Mucosa of descending colon (tissue), 3 donors: ENCODE measurements at regions not wholly inside any gene's neighbourhood (a gene's known extent, or its start where the extent isn't known, plus 50 kb on each side); places are given as distances from the start of the nearest gene placed in this dataset.
"Not testable (repeated sequence)": the region's sequence is repeated elsewhere in the genome, so short reads cannot be mapped to it uniquely, and the experiment has no call there.

Experiments
- ATAC-seq: fragments of 200-7000 bp; cut with Tn5 transposase; one replicate; pipeline ENCODE4 v1.9.1; 2020; ENCODE audit warnings: mild to moderate bottlenecking, moderate library complexity
- DNase-seq, 3 donors: peaks; one replicate each; pipeline ENCODE4 v3.0.0-alpha.2; 2020
- H3K36me3 ChIP-seq: fragments of 200-600 bp; one replicate; pipeline ENCODE4 v1.8.0; 2021; ENCODE audit warnings: low read depth, mild to moderate bottlenecking
- H3K4me1 ChIP-seq: fragments of 200-600 bp; one replicate; pipeline ENCODE4 v1.8.0; 2021; ENCODE audit warnings: low read depth, mild to moderate bottlenecking
- H3K4me3 ChIP-seq: fragments of 200-600 bp; one replicate; pipeline ENCODE4 v1.8.0; 2021; ENCODE audit warnings: mild to moderate bottlenecking
- H3K9me3 ChIP-seq: fragments of 200-600 bp; one replicate; pipeline ENCODE4 v1.8.0; 2021; ENCODE audit warnings: mild to moderate bottlenecking
- intact Hi-C, 2 donors: fragments of 100-400 bp; cut with DNase I in 1 of 2; cut with micrococcal nuclease in 1 of 2; formaldehyde crosslinking; loops; one replicate each; pipeline versions ENCODE4 v1.11.0 to v1.11.1; 2022; cut with DNase I, micrococcal nuclease
- TF ChIP-seq, protein P1 (sequence below): fragments of 200-600 bp; IDR thresholded peaks from one replicate; pipeline ENCODE4 v1.8.0; 2022; ENCODE audit warnings: antibody characterized with exemption, mild to moderate bottlenecking
- donor health status: DM: no; HTN: no; CAD: no; lungs with moderate emphysema.
- donor health status: DM: no; HTN: no; CAD: no.
- donor health status: DM: no; HTN: yes; CAD: no.

DNA sequence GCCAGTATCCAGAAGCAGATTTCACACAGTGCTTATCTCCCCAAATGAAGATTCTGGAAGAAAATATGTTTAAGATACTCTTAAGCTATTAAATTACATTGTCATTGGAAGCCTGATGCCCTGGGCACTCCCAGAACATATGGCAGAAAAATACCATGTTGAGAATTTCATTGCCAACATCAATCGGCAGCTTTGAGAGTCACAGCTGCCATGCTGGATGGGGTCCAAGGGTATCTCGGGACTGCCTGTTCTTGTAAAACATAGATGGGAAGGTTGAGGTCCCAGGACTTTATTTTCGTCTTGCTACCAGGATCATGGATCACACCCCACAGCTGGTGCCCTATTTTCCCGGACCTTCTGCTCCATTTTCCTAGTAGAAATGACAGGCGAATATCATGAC, 632.5 kb downstream of the SUCLG1 start:
- ATAC-seq (no peak), DNase-seq (no peak)
- TF ChIP-seq, protein P1, sequence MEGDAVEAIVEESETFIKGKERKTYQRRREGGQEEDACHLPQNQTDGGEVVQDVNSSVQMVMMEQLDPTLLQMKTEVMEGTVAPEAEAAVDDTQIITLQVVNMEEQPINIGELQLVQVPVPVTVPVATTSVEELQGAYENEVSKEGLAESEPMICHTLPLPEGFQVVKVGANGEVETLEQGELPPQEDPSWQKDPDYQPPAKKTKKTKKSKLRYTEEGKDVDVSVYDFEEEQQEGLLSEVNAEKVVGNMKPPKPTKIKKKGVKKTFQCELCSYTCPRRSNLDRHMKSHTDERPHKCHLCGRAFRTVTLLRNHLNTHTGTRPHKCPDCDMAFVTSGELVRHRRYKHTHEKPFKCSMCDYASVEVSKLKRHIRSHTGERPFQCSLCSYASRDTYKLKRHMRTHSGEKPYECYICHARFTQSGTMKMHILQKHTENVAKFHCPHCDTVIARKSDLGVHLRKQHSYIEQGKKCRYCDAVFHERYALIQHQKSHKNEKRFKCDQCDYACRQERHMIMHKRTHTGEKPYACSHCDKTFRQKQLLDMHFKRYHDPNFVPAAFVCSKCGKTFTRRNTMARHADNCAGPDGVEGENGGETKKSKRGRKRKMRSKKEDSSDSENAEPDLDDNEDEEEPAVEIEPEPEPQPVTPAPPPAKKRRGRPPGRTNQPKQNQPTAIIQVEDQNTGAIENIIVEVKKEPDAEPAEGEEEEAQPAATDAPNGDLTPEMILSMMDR = no peak
- H3K4me1 ChIP-seq = no peaks in the 10 kb centered on the region
- no peaks in the 10 kb centered on the region for H3K9me3 ChIP-seq
- no peak overlapping the region for H3K4me3 ChIP-seq
- no peaks in the 10 kb centered on the region for H3K36me3 ChIP-seq
- intact Hi-C loops = no loop called here

DNA sequence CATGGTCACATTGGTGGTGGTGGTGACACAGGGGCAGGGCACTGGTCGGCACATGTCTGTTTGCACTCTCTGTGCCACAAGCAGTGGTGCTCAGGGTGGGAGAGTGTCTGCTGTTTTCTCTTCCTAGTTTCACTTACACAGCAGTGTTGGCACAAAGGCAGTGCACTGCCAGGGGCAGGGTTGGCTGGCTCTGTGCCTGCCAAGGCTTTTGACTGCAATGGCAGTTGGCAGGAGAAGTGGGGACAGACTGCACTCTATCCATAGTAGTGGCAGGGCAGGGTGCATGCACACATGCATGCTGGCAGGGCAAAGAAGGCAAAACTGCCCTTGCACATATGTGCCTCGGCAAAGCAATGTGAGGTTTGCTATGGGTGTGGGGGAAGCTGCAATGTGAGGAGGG, 635.9 kb downstream of the SUCLG1 start:
- intact Hi-C loops = no loop called here
- no peaks in the 10 kb centered on the region for H3K36me3 ChIP-seq
- ATAC-seq = peak; percentile 36
- TF ChIP-seq, protein P1 = no peak
- no peak overlapping the region for H3K4me3 ChIP-seq
- H3K4me1 ChIP-seq = no peaks in the 10 kb centered on the region
- no peaks in the 10 kb centered on the region for H3K9me3 ChIP-seq
- DNase-seq = no peak

GRCh38 chr2:83817511-83817910, 641.6 kb downstream of the SUCLG1 start:
- TF ChIP-seq, protein P1 = no peak
- H3K4me1 ChIP-seq = no peaks in the 10 kb centered on the region
- ATAC-seq (no peak), DNase-seq (no peak)
- no peaks in the 10 kb centered on the region for H3K9me3 ChIP-seq
- H3K36me3 ChIP-seq = no peaks in the 10 kb centered on the region
- intact Hi-C loops = no loop called here
- H3K4me3 ChIP-seq = no peak overlapping the region

DNA sequence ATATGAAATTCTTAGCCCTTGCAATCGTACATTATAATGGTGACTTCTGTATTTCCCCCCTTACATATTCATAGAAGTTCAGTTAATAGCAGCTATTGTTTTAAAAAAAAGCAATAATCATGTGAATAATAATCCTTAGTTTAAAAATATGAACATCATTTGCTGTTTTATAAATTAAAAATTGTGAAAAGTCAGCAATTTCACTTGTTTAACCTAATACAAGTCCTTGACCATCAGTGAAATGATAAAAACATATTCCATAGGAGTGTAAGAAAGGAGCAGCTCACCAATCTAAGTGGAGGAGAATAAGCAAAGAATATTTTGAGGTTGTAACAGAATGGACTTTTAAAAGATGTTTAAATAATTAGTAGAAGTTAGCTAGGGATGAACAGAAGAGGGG, 650.2 kb downstream of the SUCLG1 start:
- ATAC-seq (no peak), DNase-seq (no peak)
- H3K36me3 ChIP-seq = no peaks in the 10 kb centered on the region
- no peaks in the 10 kb centered on the region for H3K4me1 ChIP-seq
- H3K4me3 ChIP-seq = no peak overlapping the region
- intact Hi-C loops = no loop called here
- no peaks in the 10 kb centered on the region for H3K9me3 ChIP-seq
- TF ChIP-seq, protein P1 = no peak

DNA sequence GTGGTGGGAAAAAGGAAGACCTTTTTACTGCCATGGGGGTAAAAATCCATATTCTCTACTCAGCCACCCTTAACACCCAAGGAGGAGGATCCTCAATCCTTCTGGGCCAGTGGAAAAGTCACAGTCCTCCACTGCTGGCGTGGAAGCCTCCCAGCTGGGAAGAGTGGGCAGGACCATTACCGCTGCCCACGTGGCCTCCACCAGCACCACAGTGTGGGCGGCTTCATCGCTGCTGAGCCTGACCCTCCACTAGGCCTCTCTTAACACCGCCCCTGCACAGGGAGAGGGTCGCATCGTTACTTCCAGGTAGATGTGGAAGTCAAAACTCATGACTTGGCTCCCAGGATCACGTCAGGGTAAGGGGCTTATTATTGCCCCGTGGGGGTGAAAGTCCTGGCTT, 656.5 kb downstream of the SUCLG1 start:
- TF ChIP-seq, protein P1 = no peak
- intact Hi-C loops = no loop called here
- no peak for DNase-seq

DNA sequence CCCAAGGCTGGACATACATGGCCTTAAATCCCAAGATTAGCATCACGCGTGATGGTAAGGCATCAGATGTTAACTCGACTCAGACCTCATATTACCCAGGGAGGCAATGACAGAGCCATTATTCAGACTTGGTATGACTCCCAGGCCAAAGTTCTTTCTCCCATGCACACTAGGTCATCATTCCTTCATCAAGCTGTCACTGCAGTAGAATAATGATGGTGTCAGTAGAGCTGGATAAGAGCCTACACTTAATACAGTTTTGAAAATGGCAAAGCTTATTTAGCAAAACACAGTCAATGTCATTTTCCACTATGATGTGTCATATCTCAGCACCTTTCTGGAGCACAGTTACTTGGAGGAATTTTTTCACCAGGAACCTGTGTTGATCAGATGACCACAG, 663.3 kb downstream of the SUCLG1 start:
- ATAC-seq (no peak), DNase-seq (no peak)
- no peaks in the 10 kb centered on the region for H3K9me3 ChIP-seq
- H3K4me3 ChIP-seq = no peak overlapping the region
- H3K36me3 ChIP-seq = no peaks in the 10 kb centered on the region
- TF ChIP-seq, protein P1 = no peak
- intact Hi-C loops = no loop called here
- H3K4me1 ChIP-seq = no peaks in the 10 kb centered on the region

More for the DNA sequence above, 656.5 kb downstream of the SUCLG1 start:
- Histone ChIP-seq H3K9me3 (no peaks in the 10 kb centered on the region), H3K4me3 (no peak overlapping the region), H3K36me3 (no peaks in the 10 kb centered on the region), H3K4me1 (no peaks in the 10 kb centered on the region)
- no peak for ATAC-seq

DNA sequence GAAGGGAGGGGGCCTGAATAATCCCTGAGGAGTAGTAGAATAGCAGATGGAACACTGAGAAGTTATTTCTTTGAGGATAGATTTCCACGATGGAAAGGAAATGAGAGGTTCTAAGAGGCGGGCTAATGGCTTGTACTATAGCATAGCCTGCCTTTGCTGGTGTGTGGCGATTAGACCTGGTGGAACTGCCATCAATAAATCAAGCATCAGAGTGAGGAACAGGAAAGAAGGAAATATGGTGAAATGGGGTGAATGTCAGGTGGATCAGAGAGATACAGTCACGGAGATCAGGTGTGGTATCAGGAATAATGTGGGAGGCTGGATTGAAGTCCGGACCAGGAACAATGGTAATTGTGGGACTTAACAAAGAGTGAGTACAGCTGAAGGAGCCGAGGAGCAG, 668.6 kb downstream of the SUCLG1 start:
- intact Hi-C loops, DNase-seq, H3K9me3 ChIP-seq, H3K4me1 ChIP-seq, H3K4me3 ChIP-seq, H3K36me3 ChIP-seq, ATAC-seq: not testable (repeated sequence)

DNA sequence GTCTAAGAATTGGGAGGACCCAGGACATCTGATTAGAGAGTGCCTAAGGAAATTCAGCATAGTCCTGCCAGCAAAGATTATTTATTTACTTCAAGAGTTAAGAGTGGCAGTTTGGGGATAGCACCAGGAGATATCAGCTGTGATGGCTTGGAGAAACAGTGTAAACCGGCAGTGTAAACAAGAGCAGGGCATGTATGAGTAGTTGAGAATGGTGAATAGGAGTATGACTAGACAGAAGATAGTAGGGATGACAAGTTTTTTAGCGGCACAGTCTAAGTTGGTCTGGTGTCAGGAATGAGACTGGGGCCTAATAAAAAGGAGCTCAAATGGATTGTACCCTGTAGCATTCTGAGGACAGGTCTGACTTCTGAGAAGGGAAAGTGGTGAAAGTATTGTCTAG, 669.4 kb downstream of the SUCLG1 start:
- H3K4me1 ChIP-seq, H3K4me3 ChIP-seq, DNase-seq, H3K36me3 ChIP-seq, ATAC-seq, H3K9me3 ChIP-seq, intact Hi-C loops: not testable (repeated sequence)
